NCI-H2227 (cell line): ENCODE measurements at regions not wholly inside any gene's neighbourhood (a gene's known extent, or its start where the extent isn't known, plus 50 kb on each side); places are given as distances from the start of the nearest gene placed in this dataset.

ENCODE experiments used
- DNase-seq: peaks from one replicate; lab custom pipeline; 2025; ENCODE audit not compliant: unreplicated experiment; lab: John Stamatoyannopoulos, UW

GRCh38 chr16:55152875-55153390 lies 171.1 kb upstream of the IRX6 start:
- DNase-seq = no peak

- no peak for DNase-seq
Measured at GRCh38 chr16:55154262-55154661, 169.7 kb upstream of the IRX6 start.

- DNase-seq = no peak
Measured at GRCh38 chr16:55154956-55155355, 169.0 kb upstream of the IRX6 start.

GRCh38 chr16:55155815-55156214 lies 168.2 kb upstream of the IRX6 start:
- DNase-seq = no peak

- peak; percentile 13 for DNase-seq
Measured at GRCh38 chr16:55169780-55170179, 154.2 kb upstream of the IRX6 start.

- no peak for DNase-seq
Measured at GRCh38 chr16:55171241-55171640, 152.8 kb upstream of the IRX6 start.

GRCh38 chr16:55175389-55175788 lies 148.6 kb upstream of the IRX6 start:
- no peak for DNase-seq

GRCh38 chr16:55176901-55177300 lies 147.1 kb upstream of the IRX6 start:
- DNase-seq = no peak

GRCh38 chr16:55179411-55179810 lies 144.6 kb upstream of the IRX6 start:
- peak; percentile 28 for DNase-seq

GRCh38 chr16:55179852-55180585 lies 144.0 kb upstream of the IRX6 start:
- peak; percentile 84 for DNase-seq

- DNase-seq = no peak
Measured at GRCh38 chr16:55184052-55184451, 140.0 kb upstream of the IRX6 start.

GRCh38 chr16:55184619-55185018 lies 139.4 kb upstream of the IRX6 start:
- DNase-seq = no peak

- peak; percentile 4 for DNase-seq
Measured at GRCh38 chr16:55189224-55189623, 134.8 kb upstream of the IRX6 start.

GRCh38 chr16:55189682-55190636 lies 134.0 kb upstream of the IRX6 start:
- DNase-seq = peak; percentile 23

GRCh38 chr16:55192734-55193133 lies 131.3 kb upstream of the IRX6 start:
- no peak for DNase-seq

GRCh38 chr16:55203570-55203969 lies 120.4 kb upstream of the IRX6 start:
- no peak for DNase-seq

GRCh38 chr16:55204069-55204468 lies 119.9 kb upstream of the IRX6 start:
- no peak for DNase-seq

GRCh38 chr16:55204923-55205322 lies 119.1 kb upstream of the IRX6 start:
- no peak for DNase-seq

- DNase-seq = no peak
Measured at GRCh38 chr16:55207693-55208428, 116.1 kb upstream of the IRX6 start.

GRCh38 chr16:55209626-55210025 lies 114.4 kb upstream of the IRX6 start:
- no peak for DNase-seq

- no peak for DNase-seq
Measured at GRCh38 chr16:55212791-55213190, 111.2 kb upstream of the IRX6 start.
